HUDEP-2 (cell line): ENCODE measurements at regions not wholly inside any gene's neighbourhood (a gene's known extent, or its start where the extent isn't known, plus 50 kb on each side); places are given as distances from the start of the nearest gene placed in this dataset.

ENCODE experiments used
- DNase-seq, 76 experiments: peaks; one replicate each; lab custom pipeline; 2025; ENCODE audit not compliant: unreplicated experiment in 76 of 76; lab: John Stamatoyannopoulos, UW

DNA sequence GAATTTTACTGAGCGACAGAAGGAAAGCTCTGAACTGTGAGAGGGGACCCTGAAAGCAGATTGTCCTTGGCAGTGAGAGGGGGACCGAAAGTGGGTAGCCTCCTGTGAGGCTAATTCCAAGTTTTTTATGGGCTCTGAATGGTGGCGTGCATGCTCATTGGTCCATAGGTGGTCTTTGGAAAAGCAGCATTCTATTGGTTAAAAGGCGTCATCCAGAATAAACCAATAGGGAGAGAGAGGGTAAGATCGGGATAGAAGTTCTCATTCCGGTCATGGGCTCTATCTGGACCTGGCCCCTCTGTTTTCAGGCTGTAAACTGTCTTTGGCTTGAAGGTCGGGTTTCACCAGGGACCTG, 539.8 kb upstream of the PCDH9 start:
- no peak for DNase-seq

DNA sequence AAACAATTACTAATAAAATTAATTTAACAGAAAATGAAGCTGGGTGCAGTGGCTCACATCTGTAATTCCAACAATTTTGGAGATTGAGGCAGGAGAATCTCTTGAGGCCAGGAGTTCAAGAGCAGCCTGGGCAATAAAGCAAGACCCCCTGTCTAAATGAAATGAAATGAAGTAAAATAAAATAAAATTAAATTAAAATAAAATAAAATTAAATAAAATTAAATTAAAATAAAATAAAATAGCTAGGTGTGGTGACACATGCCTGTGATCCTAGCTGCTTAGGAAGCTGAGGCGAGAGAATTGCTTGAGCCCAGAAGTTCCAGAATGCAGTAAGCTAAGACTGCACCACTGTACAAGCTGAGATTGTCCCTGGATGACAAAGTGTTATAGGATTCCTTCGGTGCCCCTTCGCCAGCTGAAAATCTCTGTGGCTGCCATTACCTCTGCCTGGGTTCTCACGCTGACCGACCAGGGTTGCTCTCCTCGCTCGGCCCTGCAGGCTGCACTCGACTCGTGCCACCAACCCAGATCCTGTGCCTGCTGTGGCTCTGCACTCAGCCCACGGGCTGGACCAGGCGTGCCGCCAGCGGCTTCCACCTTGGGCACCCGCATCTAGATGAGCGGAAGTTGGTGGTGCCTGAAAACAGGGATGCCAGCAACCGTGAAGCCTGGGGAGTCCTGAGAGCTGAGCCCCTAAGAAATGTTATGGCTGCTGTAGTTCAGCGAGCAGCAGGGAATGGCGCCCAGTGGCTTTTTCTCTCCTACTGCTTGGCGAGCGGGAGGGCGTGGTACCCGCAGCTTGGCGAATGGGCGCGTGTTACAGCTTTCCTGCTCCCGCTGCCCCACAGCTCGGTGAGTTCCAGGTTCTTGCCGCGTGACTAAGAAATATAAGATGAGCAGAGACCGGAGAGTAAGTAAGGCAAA, 539.2 kb upstream of the PCDH9 start:
- DNase-seq, result no peak

DNA sequence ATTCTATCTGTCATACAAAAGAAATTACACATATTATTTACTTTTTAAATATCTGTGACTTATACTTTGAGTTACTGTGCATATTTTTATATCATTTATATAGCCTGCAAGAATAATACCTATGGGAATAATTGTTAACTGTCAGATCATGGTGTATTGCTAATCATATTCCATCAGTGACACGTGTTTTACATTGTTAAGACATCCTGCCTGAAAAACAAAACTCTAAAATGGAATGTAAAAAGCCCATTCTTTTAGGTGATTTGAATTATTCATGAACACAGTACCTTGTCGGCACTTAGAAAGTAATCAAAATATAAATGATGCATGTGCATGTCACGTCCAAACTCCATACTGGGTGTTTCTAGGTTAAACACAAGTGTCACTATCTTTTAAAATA, 533.8 kb upstream of the PCDH9 start:
- DNase-seq, result no peak

DNA sequence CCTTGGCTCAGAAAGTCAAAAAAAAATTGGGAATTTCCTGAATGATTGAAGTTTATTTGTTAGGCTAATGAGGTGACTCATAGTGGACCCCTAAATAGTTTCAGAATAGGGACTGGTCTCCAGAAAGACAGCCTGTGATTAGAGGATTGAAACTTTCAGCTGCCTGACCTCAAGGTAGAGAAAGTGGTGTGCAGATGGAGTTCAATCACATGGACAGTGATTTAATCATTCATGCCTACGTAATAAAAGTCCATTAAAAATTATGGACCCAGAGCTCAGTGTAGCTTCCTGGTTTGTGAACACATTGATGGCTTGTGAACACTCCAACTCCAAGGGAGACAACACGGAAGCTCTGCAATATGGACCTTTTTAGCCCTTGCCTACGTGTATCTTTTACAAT, 533.2 kb upstream of the PCDH9 start:
- no peak for DNase-seq

DNA sequence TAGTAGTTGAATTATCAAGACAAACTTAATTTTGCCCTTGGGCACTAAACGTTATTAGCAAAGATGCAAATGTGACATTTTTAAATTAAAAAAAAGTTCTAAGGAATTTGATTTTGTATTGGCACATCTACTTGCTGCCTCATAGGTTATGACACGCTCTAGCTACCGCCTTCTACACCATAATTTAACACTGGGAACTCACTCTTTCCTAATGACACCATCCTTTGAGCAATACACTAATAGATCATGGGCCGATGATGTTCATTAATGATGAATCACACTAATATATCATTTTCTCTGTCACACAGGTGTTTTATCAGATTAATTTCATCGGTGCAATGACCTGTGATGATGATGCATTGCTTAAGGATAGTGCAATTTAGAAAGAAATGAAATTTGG, 528.8 kb upstream of the PCDH9 start:
- no peak for DNase-seq

DNA sequence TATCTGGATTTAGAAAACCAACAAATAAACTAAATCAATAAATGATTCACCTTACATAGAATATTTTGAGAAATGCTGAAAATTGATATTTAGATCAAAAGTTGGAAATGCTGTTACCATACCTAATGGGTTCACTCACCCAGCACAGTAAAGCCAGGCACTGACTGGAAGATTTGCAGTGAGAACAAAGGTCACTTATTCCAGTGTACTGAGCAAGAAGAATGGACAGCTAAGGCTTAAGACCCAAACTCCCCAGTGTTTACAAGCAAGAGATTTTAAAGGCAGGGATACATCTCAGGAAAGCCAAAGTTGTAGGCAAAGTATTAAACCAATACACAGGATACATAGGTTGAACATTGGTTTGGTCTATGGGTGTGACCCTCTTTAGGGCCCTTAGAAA, 523.9 kb upstream of the PCDH9 start:
- DNase-seq, result no peak

DNA sequence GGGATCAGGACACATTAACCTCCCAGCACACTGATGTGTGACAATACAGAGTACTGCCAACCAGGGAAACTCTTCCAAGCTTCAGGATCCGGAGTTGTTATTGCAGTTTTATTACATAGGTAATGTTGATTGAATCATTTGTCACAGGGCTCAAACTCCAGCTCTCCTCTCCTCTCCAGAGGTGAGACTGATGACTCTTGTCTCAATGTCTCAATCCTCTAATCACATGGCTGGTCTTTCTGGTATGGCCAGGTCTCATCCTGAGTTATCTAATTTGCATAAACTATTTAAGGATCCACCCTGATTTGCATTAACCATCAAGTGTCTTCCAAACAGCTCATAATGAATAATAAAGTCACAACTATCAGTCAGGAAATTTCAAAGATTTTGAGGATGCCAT, 522.6 kb upstream of the PCDH9 start:
- no peak for DNase-seq

DNA sequence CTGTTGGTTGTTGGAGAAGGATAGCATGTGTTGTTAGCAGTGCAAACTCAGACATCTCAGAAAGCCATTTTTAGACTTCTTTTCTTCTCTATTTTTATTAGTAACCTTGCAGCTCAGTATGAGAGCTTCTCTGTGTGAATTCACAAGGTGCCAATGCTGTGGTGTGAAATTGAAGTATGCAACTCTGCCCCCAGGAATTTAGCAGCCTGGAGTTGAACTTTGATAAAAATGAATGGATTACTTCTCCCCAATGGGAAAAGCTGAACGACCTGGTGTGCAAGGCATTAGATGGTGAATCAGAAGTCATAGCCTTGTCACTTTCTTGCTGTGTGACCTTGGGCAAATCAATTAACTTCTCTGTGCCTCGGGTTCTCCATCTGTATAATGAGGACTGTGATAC, 512.3 kb upstream of the PCDH9 start:
- no peak for DNase-seq

DNA sequence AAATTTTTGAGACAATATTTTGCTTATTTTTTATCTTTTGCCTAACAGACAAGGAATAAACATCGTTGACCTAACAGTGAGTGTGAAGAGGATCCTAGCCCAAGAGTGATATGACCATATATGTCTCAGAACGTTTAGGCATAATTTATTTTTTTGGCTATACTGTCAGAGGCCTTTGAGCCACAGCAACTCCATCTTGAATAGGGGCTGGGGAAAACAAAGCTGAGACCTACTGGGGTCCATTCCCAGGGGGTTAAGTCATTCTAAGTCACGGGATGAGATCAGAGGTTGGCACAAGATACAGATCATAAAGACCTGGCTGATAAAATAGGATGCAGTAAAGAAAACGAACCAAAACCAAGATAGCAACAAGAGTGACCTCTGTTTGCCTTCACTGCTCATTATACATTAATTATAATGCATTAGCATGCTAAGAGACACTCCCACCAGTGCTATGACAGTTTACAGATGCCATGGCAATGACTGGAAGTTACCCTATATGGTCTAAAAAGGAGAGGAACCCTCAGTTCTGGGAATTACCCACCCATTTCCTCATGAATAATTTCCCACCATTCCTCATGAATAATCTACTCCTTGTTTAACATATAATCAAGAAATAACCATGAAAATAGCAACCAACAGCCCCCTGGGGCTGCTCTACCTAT, 510.9 kb upstream of the PCDH9 start:
- DNase-seq, result no peak

DNA sequence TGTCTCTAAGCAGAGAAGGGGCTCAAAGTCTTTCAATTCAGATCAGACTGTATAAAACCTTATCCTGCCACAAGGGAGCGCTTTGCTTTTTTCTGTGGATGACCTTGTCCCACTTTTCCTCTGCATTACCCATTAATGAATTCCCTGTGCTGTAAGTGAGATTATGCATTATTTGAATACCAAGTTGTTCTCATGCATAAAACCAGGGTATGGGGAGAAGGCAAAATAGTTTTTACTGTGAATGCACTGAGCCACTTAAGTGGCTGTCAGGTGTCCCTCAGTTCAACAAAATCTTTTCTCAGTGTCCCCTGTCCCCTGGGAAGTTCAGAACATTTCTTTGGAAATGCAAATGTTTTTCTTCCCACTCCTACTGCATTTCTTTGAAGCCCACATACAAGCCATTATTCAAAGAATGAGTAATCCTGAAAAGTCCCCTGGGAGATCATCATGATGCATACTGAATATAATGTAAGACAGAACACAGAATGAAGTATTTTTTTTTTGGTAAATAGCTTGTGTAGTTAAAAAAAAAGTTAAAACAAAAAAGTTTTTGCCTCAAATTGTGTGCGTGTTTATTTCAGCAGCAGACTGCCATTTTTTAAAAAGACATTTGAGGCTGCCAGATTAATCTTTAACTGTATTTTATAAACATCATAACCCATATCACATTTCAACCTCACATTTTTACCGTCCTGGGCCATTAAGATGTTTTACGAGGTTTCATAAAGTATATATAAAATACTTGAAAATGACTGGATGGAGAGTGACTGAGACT, 506.7 kb upstream of the PCDH9 start:
- DNase-seq, result no peak

DNA sequence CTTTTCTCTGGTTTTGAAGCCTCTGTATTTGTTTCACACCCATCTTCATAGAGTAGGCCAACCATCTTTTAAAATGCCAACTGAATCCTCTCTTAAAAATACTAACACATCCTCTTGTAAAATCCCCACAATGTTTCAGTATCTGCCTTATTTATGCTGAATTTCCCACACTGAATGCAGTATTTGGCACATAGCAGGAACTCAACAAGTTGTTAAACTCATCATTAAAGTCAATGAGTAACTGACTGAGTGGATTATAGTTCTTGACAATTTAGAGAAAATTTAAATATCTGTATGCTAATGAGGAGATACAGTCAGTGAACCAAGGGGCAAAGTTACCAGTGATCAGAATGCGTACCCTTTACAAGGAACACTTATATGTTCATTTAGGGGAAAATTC, 505.5 kb upstream of the PCDH9 start:
- DNase-seq, result no peak

DNA sequence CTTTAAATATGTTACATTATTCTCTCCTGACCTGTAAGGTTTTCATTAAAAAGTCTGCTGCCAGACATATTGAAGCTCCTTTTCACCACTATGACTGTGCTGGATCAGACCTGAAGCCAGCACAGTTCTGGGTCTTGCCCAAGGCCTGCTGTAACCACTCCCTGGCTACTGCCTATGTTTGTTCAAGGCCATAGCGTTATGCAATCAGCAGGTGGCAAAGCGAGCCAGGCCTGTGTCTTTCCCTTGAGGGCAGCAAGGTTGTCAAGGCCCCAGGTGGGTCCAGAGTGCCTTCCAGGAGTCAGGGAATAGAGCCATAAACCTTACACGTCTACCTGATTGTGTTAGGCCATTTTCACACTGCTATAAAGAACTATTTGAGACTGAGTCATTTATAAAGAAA, 496.8 kb upstream of the PCDH9 start:
- no peak for DNase-seq

DNA sequence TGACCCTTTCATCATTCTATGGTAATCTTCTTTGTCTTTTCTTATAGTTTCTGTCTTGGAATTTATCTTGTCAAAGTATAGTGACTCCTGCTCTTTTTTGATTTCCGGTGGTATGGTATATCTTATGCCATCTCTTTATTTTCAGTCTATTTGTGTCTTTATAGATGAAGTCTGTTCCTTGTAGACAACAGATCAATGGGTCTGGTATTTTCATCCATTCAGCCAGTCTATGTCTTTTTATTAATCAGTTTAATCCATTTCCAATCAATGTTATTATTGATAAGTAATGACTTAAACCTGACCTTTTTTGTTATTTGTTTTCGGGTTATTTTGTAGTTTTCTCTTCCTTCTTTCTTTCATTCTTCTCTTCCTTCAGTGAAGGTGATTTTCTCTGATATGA, 495.9 kb upstream of the PCDH9 start:
- DNase-seq, result no peak

DNA sequence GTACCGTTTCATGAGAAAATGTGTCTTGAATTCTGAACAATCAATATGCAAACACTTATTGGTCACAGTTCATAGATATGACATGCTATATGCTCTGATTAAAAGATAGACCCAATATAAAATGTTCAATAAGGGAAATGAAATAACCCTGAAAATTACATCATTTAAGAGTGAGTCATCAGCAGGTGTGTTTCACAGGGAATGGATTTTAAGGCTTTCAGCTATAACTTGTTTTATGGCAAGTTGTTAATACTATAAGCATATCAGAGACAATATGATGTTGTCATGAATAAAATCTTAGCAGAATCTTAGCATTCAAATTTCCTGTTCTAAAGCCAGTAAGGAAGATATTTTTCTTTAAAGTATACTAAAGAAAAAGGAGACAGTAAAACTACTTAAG, 483.4 kb upstream of the PCDH9 start:
- DNase-seq, result no peak

DNA sequence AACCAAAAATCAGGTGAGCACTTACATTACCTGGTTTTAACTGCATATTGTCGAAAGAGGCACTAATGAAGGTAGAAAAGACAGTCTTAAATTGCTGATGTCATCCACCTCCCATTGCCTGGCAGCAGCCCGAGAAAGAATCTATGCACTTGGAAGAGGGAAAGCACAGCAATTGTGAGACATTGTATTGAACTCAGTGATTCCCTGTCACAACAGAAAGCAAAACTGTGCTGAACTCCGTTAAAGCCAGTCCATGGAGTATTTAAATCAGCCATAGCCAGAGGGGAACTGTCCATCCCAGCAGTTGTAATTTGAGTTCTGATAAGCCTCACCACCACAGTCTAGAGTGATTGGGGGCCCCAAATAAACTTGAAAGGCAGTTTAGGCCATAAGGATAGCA, 466.6 kb upstream of the PCDH9 start:
- no peak for DNase-seq

DNA sequence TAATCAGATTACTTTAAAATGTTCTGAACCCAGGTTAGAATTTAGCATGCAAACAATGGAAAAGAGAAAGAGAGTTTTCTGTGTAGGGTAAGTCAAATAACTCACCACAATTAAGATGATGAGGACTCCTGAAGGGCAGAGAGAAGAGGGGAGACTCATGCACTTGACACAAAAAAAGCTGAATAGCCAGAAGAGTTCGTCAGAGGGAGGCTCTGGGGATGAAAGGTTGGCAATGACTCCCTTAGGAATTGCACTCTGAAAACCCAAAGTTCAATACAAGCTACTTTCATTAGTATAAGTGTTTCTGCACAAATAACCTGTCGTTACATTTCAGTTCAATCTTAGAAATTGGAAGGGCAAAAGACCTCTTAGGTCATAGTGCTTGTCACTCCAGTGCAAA, 434.4 kb upstream of the PCDH9 start:
- DNase-seq, result no peak

DNA sequence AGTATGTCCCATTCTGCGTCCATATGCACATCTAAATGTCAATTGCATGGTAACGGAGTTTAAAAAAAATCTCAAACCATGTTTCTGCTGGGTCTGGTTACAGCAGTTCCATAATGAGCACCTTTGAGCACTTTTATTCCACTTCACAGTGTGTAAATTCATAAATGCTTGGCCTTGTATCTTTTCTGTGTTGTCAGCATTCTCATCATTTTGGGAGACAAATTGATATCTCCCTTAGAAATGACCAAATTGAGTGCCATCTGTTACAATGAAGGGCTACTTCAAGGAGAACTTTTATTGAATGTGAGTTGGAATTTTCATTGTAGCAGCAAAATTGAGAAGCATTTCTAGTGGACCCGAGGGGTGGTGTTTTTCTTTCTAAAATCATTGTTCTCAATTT, 432.9 kb upstream of the PCDH9 start:
- no peak for DNase-seq

DNA sequence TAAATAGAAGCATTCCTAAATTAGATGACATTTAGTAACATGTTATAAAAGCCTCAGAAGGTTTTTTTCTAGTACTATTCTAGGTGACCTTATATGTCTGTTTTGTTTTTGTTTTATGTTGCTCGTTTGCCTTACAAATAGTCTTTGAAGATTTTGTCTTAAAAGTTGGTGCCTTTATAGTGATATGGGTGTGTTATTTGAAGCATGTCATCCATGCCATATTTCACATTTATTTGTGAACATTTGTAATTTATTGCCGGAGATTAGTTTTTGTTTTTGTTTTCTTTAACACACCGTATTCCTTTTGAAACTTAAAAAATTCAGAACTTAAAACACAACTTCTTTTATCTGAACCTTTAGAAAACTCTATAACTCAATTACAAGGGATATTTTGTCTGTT, 422.8 kb upstream of the PCDH9 start:
- no peak for DNase-seq

DNA sequence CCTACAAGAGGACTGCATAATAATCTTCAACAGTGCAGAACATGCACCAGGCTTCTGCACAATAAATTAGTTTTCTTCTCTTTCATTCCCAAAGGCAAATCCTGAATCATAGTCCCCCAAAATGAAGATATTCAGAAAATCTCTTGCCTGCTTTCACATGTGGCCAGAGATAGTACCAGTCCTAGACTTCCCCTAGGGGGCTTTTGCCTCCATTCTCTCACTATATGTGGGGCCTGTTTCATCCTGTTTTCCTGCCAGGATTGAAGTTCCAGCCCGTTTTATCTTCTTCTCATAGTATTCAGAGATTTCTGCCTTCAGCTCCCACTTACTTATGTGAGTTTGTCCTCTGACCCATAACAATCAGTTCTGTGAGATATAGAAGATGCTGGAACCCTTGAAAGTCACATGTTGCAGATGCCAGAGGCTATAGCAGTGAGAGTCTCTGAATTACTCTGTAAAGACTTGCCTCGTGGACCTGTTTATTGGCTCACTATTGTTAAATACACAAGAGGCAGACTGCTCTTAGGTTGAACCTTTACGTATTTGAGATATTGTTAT, 421.9 kb upstream of the PCDH9 start:
- DNase-seq, result no peak

DNA sequence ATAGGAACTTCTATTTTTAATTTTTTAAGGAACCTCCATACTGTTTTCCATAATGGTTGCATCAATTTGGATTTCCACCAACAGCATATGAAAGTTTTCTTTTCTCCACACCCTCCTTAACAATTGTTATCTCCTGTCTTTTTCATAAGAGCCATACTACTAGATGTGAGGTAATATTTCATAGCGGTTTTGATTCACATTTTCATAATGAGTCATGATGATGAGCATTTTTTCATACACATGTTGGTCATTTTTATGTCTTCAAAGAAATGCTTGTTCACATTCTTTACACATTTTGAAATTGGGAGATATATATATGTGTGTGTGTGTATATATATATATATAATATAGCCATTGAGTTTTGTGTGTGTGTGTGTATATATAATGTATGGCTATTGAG, 420.3 kb upstream of the PCDH9 start:
- no peak for DNase-seq

DNA sequence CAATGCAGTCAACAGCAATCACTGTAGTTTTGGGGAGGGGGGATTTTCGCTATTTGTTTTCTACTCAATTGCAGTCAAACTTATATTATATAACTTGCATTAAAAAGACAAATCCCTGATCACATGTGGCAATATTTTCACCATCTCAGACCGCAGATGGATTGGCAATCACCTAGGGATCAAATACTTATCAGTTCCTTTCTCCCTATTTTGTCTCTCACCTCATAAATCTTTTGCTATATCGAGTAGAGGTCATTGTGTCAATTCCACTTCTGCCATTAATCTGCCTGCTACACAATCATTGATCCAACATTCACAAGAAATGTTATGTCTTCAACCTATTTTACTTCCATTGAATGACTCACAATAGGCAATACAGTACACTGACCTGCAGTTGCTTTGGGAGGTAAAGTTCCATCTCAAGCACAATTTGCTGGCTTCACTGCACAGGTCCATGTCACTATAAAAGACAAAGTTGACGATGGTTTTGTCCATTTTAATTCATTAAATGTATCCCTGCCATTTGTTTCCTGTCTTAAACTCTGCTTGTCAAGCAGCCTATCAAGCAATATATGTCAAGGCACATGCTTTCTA, 415.8 kb upstream of the PCDH9 start:
- no peak for DNase-seq
